Esophagus mucosa (tissue), 1 donor: ENCODE measurements at regions not wholly inside any gene's neighbourhood (a gene's known extent, or its start where the extent isn't known, plus 50 kb on each side); places are given as distances from the start of the nearest gene placed in this dataset.

ENCODE experiments used
- ATAC-seq: fragments of 200-7000 bp; cut with Tn5 transposase; one replicate; pipeline ENCODE4 v1.9.1; 2020
- donor health status: DM: yes; HTN: yes; CAD: no.

GRCh38 chr6:87935196-87935595, 112.4 kb upstream of the SPACA1 start:
- ATAC-seq, result no peak

- ATAC-seq, result no peak
Measured at GRCh38 chr6:87932361-87932760, 115.3 kb upstream of the SPACA1 start.

DNA sequence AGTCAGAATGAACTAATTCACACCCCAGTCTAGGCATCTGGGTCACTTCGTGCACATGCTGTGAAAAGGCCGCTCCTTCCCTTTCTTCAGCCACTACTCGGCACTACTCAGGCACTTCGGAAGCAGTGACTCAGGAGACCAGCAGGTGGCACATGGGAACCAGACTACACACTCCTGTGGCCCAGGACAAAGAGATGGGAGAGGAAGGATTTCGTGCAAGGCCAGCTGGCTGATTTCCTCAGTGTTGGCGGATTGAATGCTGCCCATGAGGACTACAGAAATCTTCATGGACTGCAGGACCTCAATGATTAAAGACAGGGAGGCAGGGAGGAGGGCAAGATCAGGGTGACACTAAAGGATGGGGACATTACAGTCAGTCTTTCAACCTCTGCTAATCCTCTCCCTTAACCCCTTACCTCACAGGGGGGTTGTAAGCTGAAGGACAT, 117.8 kb upstream of the SPACA1 start:
- peak; percentile 95 for ATAC-seq

GRCh38 chr6:87926687-87927086, 121.0 kb upstream of the SPACA1 start:
- ATAC-seq, result peak; percentile 53

- ATAC-seq, result no peak
Measured at GRCh38 chr6:87926072-87926471, 121.6 kb upstream of the SPACA1 start.

DNA sequence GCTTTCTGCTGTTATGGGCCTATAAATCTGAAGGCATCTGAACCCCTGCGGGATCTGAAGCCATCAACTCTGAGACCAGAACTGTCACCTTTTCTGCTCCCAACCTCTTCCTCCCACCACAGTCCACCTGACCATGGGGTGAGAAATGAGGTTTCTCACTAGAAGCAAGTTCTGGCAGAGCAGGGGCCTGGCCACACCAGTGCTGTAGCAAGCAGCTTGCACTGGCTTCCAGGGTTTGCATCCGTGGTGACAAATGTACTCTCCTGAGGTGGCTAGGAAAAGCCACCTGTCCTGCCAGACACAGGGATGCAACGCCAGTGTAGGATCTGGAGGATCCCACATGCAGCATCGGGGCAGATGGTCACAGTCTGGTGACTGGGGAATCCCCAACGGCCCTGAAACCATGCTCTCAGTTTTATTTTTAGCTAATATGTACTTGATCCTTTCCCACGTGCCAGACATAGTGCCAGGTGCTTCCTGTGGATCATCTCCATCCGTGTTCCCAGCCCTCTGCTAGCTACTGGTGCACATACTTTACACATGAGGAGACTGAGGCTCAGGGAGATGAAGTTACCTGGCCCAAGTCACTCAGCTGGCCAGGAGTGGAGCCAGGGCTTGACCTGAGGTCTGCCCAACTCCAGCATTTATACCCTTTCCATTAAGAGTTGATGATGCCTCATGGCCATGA, 122.1 kb upstream of the SPACA1 start:
- ATAC-seq, result no peak

- ATAC-seq, result no peak
Measured at GRCh38 chr6:87923389-87924050, 124.1 kb upstream of the SPACA1 start.

DNA sequence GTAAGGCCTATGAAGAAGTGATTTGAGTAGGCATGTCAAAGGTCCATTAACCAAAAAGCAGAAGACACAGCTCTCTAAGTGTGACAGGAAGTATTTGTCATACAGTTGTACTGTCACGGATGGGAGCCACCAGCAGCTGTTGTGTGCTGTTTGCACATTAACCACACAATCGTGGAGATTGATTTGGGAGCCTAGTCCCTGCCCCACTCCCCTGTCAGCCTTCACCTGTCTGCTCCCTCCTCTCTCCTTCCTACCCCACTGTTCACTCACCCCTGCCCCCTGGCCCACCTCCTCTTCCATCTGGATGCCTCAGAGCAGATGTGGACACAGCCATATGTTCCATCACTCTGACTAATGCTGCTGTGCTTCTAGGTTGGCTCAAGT, 124.7 kb upstream of the SPACA1 start:
- peak; percentile 59 for ATAC-seq

DNA sequence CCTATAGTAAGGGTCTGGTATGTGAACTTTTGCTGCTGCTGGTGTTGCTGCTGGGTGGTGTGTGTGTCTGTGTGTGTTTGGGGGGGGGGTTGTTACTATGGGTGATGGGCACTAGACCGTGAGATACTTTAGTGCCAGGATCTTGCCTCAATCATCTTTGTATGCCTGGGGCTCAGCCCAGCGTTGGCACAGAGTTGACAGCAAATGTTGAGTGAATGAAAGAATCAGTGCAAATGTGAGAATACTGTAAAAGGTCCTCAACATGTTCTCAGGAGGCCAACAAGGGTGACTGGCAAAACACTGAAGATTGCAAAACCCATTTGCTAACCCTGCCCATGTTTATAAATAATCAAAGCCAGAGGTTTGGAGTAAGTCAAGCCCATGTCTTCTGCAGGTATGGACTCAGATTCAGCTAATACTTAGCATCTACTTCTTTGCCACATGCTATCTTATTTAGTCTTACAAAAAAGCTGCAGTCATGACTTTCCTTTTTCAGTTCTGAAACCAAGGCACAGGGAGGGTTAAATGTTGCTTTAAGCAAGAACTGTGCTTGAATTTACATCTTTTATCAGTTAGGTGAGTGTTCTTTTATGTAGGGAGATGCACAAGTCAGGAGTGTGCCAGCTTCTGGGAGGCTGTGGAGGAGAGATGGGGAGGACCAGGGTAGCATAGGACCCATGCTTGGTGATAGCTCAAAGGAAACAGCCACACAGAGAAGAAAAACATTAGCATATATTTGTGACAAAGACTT, 125.3 kb upstream of the SPACA1 start:
- ATAC-seq, result no peak

GRCh38 chr6:87921034-87921433, 126.6 kb upstream of the SPACA1 start:
- ATAC-seq, result no peak

GRCh38 chr6:87920245-87920644, 127.4 kb upstream of the SPACA1 start:
- ATAC-seq, result no peak

DNA sequence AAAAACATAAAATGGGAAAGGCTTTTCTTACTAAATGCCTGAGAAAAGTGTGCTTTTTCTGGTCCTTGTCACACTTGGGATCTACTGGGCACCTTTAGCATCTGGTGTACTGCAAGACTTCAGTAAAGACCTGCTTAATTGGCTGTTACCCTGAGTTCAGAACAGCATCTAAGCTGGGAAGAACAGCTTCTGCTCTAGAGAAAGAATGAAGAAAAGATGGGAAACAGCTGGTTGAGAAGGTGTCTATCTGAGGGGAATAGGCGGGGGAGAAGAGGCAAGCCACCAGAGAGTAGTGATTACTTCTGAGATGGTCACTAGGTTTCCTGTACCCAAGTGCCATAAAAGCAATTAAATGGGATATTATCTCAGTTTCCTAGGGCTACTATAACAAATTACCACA, 128.2 kb upstream of the SPACA1 start:
- ATAC-seq, result no peak

- ATAC-seq, result no peak
Measured at GRCh38 chr6:87919001-87919400, 128.6 kb upstream of the SPACA1 start.

DNA sequence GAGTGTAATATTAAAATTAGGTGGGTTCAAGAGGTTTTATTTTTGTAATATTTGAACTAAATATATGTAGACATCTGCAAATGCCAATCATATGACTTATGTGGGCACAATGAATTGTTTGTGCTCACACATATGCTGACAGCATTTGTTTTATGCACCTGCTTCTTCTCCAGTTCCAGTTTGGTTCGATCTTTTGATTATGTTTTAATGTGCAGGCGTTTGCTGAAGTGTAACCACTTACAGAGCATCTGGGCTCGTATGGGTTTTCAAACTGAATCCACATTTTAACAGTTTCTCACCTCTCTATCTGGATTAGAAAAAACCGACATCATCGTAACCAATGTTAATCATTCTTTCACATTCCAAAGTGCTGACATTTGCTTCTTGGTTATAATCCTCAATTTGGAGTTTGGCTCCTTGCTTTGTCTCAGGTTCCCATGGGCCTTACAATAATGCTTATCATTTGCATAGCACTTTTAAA, 129.1 kb upstream of the SPACA1 start:
- ATAC-seq, result no peak

DNA sequence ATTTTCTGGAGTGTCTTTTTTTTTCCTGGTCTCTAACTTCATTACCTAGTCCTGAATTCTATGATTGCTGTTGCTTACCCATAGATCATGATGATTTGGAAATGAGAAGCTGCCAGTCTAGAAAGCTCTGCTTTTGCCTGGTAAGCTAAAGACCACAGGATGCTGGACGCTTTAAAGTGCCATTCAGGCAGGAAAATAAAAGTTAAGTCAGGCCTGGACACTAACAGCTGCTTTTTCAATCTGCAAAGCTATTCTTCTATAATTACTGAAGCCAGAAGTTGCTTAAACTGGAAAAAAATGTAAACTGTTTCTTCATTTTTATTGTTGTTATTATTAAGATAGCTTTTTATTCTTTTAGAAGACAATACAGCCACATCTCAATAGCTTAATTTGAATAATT, 129.8 kb upstream of the SPACA1 start:
- ATAC-seq, result no peak

GRCh38 chr6:87916446-87916845, 131.2 kb upstream of the SPACA1 start:
- no peak for ATAC-seq

DNA sequence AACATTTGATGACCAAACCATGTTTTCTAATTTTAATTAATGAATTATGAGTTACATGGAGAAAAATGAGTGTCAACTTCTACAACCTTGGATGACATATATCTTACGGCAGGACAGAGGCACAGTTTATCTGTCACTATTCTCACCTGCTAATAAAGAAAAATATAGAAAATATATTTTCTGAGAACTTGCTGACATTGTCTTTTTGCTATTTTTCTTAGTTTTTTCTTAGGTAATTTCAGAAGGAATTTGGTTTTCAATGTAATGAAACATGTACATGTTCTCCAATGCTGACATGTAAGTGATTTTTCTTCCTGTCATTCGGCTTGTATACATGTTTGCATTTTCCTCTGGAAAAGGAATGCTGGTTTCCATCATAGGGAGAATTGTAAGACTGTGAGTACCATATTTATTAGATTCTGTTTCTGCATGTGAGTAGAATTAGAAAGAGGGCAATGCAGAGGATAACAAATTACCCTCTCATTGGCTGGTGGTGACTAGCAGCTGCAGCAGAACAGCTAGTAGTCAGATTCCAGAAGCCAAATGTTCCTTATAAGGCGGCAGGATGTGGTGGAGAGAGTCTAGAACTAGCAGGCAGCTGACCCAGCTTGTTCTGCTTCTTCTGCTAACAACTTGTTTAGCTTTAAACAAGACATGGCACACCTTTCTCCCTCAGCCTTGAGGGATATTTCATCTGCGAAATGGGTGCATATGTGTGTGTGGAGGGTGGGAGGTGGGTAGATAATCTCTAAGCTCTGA, 132.8 kb upstream of the SPACA1 start:
- ATAC-seq, result peak; percentile 67

DNA sequence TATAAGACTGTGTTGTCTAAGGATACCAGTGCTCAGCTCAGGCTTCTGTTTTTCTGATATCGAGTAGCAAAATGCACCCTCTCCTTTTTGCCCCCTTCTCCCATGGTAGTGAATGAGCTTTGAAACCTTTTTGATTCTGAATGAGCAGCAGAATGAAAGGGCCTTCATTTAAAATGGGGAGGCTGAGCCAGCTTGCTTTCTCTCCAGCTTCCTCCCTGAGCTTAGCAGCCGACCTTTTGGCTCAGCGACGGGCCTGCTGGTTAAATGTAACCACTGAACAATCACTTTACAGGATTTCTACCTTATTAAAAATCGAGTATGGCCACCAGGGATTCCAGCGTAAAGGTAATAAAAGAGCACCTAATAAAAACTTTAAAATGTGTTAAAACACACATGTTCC, 133.7 kb upstream of the SPACA1 start:
- no peak for ATAC-seq

DNA sequence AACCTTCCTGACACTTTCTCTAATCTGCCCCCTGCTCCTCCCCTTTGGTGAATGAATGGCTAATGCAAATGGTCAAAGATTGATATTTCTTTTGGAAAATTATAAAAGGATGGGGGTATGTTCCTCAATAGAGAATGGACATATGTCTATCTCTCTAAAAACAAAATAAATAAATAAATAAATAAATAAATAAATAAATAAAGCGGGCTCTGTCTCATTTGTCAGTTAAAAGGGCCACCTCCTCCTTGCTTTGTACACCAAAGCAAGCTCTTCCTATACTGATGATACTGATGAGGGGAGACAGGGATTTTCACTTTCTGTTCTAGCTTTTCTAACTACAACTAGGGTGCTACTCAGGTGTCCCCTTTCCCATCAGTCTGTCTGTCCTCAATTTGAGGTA, 135.5 kb upstream of the SPACA1 start:
- ATAC-seq, result no peak

GRCh38 chr6:87909849-87910248, 137.8 kb upstream of the SPACA1 start:
- peak; percentile 82 for ATAC-seq

DNA sequence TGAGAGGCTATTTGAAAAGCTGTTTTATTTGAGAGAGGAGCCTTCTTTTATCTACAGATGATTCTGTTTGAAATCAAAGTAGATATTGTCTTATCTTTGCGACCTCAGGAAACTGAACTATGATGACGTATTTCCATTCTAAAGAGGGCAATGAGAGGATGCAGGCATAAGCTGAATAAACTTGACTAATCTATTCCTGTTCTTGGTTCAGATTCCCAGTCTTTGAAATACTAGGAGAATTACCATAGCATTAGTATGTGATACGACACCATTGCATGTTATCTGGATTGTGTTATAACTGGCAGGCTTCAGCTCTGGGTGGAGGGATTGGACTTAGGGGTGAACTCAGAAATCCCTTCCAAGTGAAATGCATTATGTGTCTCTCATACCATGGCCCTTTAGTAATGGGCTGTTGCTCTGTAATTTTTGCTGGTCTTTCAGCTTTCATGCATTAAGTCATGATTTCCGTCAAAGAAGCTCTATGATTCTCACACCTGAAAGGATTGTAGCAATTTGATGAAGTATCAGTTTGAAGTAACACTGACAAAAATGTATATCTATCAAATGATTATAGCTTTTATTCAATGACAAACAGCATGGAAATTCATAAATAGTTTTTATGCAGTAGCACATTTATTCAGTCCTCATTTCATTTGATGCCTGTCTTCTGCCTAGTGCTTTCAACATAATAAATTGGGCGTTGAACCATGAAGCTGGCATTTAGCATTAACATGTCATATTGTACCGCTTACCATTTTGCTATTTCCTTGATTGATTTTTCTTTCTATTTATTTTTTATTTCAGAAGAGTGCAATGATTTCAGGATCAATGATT, 138.4 kb upstream of the SPACA1 start:
- ATAC-seq, result no peak

- ATAC-seq, result peak; percentile 18
Measured at GRCh38 chr6:87907521-87907920, 140.1 kb upstream of the SPACA1 start.
